ENCODE measurements at regions not wholly inside any gene's neighbourhood (a gene's known extent, or its start where the extent isn't known, plus 50 kb on each side); places are given as distances from the start of the nearest gene placed in this dataset.

GRCh38 chr10:61021926-61022325 is 77.9 kb upstream of the RHOBTB1 start:
- Mint-ChIP-seq H3K9me3 (ENCODE audit: insufficient read depth) (peaks cover 2% of the 10 kb centered on the region), H3K27ac (no peak overlapping the region), H3K4me1 (no peaks in the 10 kb centered on the region), H3K27me3 (peaks cover 15% of the 10 kb centered on the region), H3K4me3 (no peak overlapping the region)
- CTCF ChIA-PET, result interaction anchor here (3.8 kb wide), 1 partner anchor 262 kb away, joined by 13 read pairs; no protein-coding TSS in a partner anchor
- ATAC-seq (ENCODE audit: low read depth) (no peak), DNase-seq (no peak)
- Histone ChIP-seq H3K79me2 (ENCODE audit: control insufficient read depth, insufficient read depth, low read length) (no peaks in the 10 kb centered on the region), H3K4me3 (ENCODE audit: control extremely low read depth in 1 of 5, extremely low read depth in 1 of 5, insufficient read depth in 1 of 5, low read depth in 2 of 5, low read length in 4 of 5) (no peak overlapping the region), H3K9ac (ENCODE audit: low read length) (no peak overlapping the region), H3K4me2 (replicated peaks; ENCODE audit: low read depth, low read length, poor library complexity, severe bottlenecking) (no peak overlapping the region), H3K4me1 (ENCODE audit: control insufficient read depth in 2 of 2, insufficient read depth in 2 of 2, low read length in 2 of 2) (no peaks in the 10 kb centered on the region), H4K20me1 (ENCODE audit: control insufficient read depth, insufficient read depth, low read length, poor library complexity, severe bottlenecking) (no peaks in the 10 kb centered on the region), H3K27ac (ENCODE audit: low read length in 2 of 2) (no peak overlapping the region), H2AFZ (ENCODE audit: insufficient read depth, low read depth, low read length, poor library complexity, severe bottlenecking) (no peak overlapping the region), H3K36me3 (replicated peaks in 1 of 2; ENCODE audit: control extremely low read depth in 1 of 2, control insufficient read depth in 1 of 2, extremely low read depth in 1 of 2, insufficient read depth in 2 of 2, low read length in 1 of 2) (no peaks in the 10 kb centered on the region), H3K9me3 (ENCODE audit: control extremely low read depth in 1 of 3, control insufficient read depth in 2 of 3, insufficient read depth in 1 of 3, low read length in 2 of 3) (no peaks in the 10 kb centered on the region), H3K27me3 (replicated peaks in 1 of 4; ENCODE audit: control extremely low read depth in 1 of 4, control insufficient read depth in 3 of 4, insufficient read depth in 4 of 4, low read length in 3 of 4) (peaks cover 0 to 7% (median 0%) of the 10 kb centered on the region in 4 experiments)
- POLR2A ChIA-PET, result no interaction called here
- no CpG with 5 or more reads among the region's 2 CpGs for WGBS (ENCODE audit: insufficient coverage)
- intact Hi-C loops (cut with micrococcal nuclease), result loop anchor here (5.0 kb wide), 1 partner anchor 170 kb away; no protein-coding TSS in a partner anchor
- TF ChIP-seq, protein P1, sequence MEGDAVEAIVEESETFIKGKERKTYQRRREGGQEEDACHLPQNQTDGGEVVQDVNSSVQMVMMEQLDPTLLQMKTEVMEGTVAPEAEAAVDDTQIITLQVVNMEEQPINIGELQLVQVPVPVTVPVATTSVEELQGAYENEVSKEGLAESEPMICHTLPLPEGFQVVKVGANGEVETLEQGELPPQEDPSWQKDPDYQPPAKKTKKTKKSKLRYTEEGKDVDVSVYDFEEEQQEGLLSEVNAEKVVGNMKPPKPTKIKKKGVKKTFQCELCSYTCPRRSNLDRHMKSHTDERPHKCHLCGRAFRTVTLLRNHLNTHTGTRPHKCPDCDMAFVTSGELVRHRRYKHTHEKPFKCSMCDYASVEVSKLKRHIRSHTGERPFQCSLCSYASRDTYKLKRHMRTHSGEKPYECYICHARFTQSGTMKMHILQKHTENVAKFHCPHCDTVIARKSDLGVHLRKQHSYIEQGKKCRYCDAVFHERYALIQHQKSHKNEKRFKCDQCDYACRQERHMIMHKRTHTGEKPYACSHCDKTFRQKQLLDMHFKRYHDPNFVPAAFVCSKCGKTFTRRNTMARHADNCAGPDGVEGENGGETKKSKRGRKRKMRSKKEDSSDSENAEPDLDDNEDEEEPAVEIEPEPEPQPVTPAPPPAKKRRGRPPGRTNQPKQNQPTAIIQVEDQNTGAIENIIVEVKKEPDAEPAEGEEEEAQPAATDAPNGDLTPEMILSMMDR (IDR thresholded peaks at IDR 0.05), result no peak
- no peak for TF ChIP-seq EZH2 (IDR thresholded peaks at IDR 0.05; ENCODE audit: borderline replicate concordance, insufficient read depth, low read depth, low read length, poor library complexity, severe bottlenecking)

- peaks cover 0 to 5% (median 0%) of the 10 kb centered on the region in 4 experiments for H3K27me3 ChIP-seq (replicated peaks in 1 of 4; ENCODE audit: control extremely low read depth in 1 of 4, control insufficient read depth in 3 of 4, insufficient read depth in 4 of 4, low read length in 3 of 4)
- ChIA-PET POLR2A (interaction anchor here (0.6 kb wide), 1 partner anchor 11 kb away, joined by 9 read pairs; no protein-coding TSS in a partner anchor), CTCF (interaction anchor here (0.6 kb wide), 1 partner anchor 197 kb away, joined by 3 read pairs; no protein-coding TSS in a partner anchor)
- H3K27ac Mint-ChIP-seq, result no peak overlapping the region
- no peak for ATAC-seq (ENCODE audit: low read depth)
- H3K9me3 Mint-ChIP-seq (ENCODE audit: insufficient read depth), result peaks cover 2% of the 10 kb centered on the region
- peaks cover 15% of the 10 kb centered on the region for H3K27me3 Mint-ChIP-seq
- no peaks in the 10 kb centered on the region for H3K79me2 ChIP-seq (ENCODE audit: control insufficient read depth, insufficient read depth, low read length)
- no peaks in the 10 kb centered on the region for H4K20me1 ChIP-seq (ENCODE audit: control insufficient read depth, insufficient read depth, low read length, poor library complexity, severe bottlenecking)
- no peak for TF ChIP-seq EZH2 (IDR thresholded peaks at IDR 0.05; ENCODE audit: borderline replicate concordance, insufficient read depth, low read depth, low read length, poor library complexity, severe bottlenecking)
- TF ChIP-seq, protein P1 (IDR thresholded peaks at IDR 0.05), result no peak
- intact Hi-C loops (cut with micrococcal nuclease), result loop anchor here (5.0 kb wide), 1 partner anchor 172 kb away; no protein-coding TSS in a partner anchor
- H3K27ac ChIP-seq (ENCODE audit: low read length in 2 of 2), result no peak overlapping the region
- no peaks in the 10 kb centered on the region for H3K36me3 ChIP-seq (replicated peaks in 1 of 2; ENCODE audit: control extremely low read depth in 1 of 2, control insufficient read depth in 1 of 2, extremely low read depth in 1 of 2, insufficient read depth in 2 of 2, low read length in 1 of 2)
- H3K4me1 Mint-ChIP-seq, result no peaks in the 10 kb centered on the region
- no peak overlapping the region for H3K9ac ChIP-seq (ENCODE audit: low read length)
- no peaks in the 10 kb centered on the region for H3K9me3 ChIP-seq (ENCODE audit: control extremely low read depth in 1 of 3, control insufficient read depth in 2 of 3, insufficient read depth in 1 of 3, low read length in 2 of 3)
- no peak overlapping the region for H3K4me3 ChIP-seq (ENCODE audit: control extremely low read depth in 1 of 5, extremely low read depth in 1 of 5, insufficient read depth in 1 of 5, low read depth in 2 of 5, low read length in 4 of 5)
- no peak for DNase-seq
- no peak overlapping the region for H3K4me2 ChIP-seq (replicated peaks; ENCODE audit: low read depth, low read length, poor library complexity, severe bottlenecking)
- H3K4me3 Mint-ChIP-seq, result no peak overlapping the region
- H3K4me1 ChIP-seq (ENCODE audit: control insufficient read depth in 2 of 2, insufficient read depth in 2 of 2, low read length in 2 of 2), result no peaks in the 10 kb centered on the region
- WGBS (ENCODE audit: insufficient coverage), result no CpG with 5 or more reads among the region's 3 CpGs
- no peak overlapping the region for H2AFZ ChIP-seq (ENCODE audit: insufficient read depth, low read depth, low read length, poor library complexity, severe bottlenecking)
These were observed 76.6 kb upstream of the RHOBTB1 start for GRCh38 chr10:61020420-61021158.

Measured in B cell (primary cell).